Rectal smooth muscle tissue (tissue), 1 donor: ENCODE measurements at regions not wholly inside any gene's neighbourhood (a gene's known extent, or its start where the extent isn't known, plus 50 kb on each side); places are given as distances from the start of the nearest gene placed in this dataset.
"Not testable (repeated sequence)": the region's sequence is repeated elsewhere in the genome, so short reads cannot be mapped to it uniquely, and the experiment has no call there.

Experiments
- H3K27ac ChIP-seq: one replicate; pipeline ENCODE4 v1.7.0; 2013; ENCODE audit warnings: low read depth, low read length, inconsistent platforms
- H3K27me3 ChIP-seq: one replicate; pipeline ENCODE4 v1.7.0; 2013; ENCODE audit warnings: low read length; ENCODE audit not compliant: control insufficient read depth, insufficient read depth
- H3K36me3 ChIP-seq: one replicate; pipeline ENCODE4 v1.7.0; 2013; ENCODE audit warnings: low read length; ENCODE audit not compliant: control insufficient read depth, insufficient read depth
- H3K4me1 ChIP-seq: one replicate; pipeline ENCODE4 v1.7.0; 2013; ENCODE audit warnings: low read length; ENCODE audit not compliant: control insufficient read depth, insufficient read depth
- H3K4me3 ChIP-seq: one replicate; pipeline ENCODE4 v1.7.0; 2013; ENCODE audit warnings: low read length
- H3K9ac ChIP-seq: one replicate; pipeline ENCODE4 v1.7.0; 2013; ENCODE audit warnings: low read length

- Histone ChIP-seq H3K9ac (no peak overlapping the region), H3K4me1 (no peaks in the 10 kb centered on the region), H3K27ac (no peak overlapping the region), H3K27me3 (no peaks in the 10 kb centered on the region), H3K36me3 (no peaks in the 10 kb centered on the region), H3K4me3 (no peak overlapping the region)
Observed at GRCh38 chr3:20563251-20563650, 377.2 kb upstream of the SGO1 start.

GRCh38 chr3:20561166-20561565, 375.2 kb upstream of the SGO1 start:
- no peak overlapping the region for H3K9ac ChIP-seq
- H3K27me3 ChIP-seq, result no peaks in the 10 kb centered on the region
- no peaks in the 10 kb centered on the region for H3K36me3 ChIP-seq
- H3K4me1 ChIP-seq, result no peaks in the 10 kb centered on the region
- H3K27ac ChIP-seq, result no peak overlapping the region
- no peak overlapping the region for H3K4me3 ChIP-seq

GRCh38 chr3:20560446-20560845, 374.4 kb upstream of the SGO1 start:
- H3K36me3 ChIP-seq, H3K4me3 ChIP-seq, H3K27me3 ChIP-seq, H3K27ac ChIP-seq, H3K4me1 ChIP-seq, H3K9ac ChIP-seq: not testable (repeated sequence)

GRCh38 chr3:20558161-20558560, 372.2 kb upstream of the SGO1 start:
- Histone ChIP-seq H3K4me3 (no peak overlapping the region), H3K4me1 (no peaks in the 10 kb centered on the region), H3K36me3 (no peaks in the 10 kb centered on the region), H3K27ac (no peak overlapping the region), H3K27me3 (no peaks in the 10 kb centered on the region), H3K9ac (no peak overlapping the region)

- Histone ChIP-seq H3K36me3 (no peaks in the 10 kb centered on the region), H3K9ac (no peak overlapping the region), H3K27ac (no peak overlapping the region), H3K4me1 (no peaks in the 10 kb centered on the region), H3K4me3 (no peak overlapping the region), H3K27me3 (no peaks in the 10 kb centered on the region)
Observed at GRCh38 chr3:20556661-20557060, 370.7 kb upstream of the SGO1 start.

- Histone ChIP-seq H3K27me3 (no peaks in the 10 kb centered on the region), H3K4me1 (no peaks in the 10 kb centered on the region), H3K9ac (no peak overlapping the region), H3K4me3 (no peak overlapping the region), H3K27ac (no peak overlapping the region), H3K36me3 (no peaks in the 10 kb centered on the region)
Observed at GRCh38 chr3:20552605-20553275, 366.7 kb upstream of the SGO1 start.

- H3K27me3 ChIP-seq, H3K9ac ChIP-seq, H3K36me3 ChIP-seq, H3K4me1 ChIP-seq, H3K27ac ChIP-seq, H3K4me3 ChIP-seq: not testable (repeated sequence)
Observed at GRCh38 chr3:20547361-20548269, 361.6 kb upstream of the SGO1 start.

GRCh38 chr3:20546636-20547035, 360.6 kb upstream of the SGO1 start:
- Histone ChIP-seq H3K27me3 (no peaks in the 10 kb centered on the region), H3K27ac (no peak overlapping the region), H3K4me3 (no peak overlapping the region), H3K4me1 (no peaks in the 10 kb centered on the region), H3K36me3 (no peaks in the 10 kb centered on the region), H3K9ac (no peak overlapping the region)

GRCh38 chr3:20543535-20544226, 357.7 kb upstream of the SGO1 start:
- Histone ChIP-seq H3K4me1 (no peaks in the 10 kb centered on the region), H3K4me3 (no peak overlapping the region), H3K36me3 (no peaks in the 10 kb centered on the region), H3K9ac (no peak overlapping the region), H3K27me3 (no peaks in the 10 kb centered on the region), H3K27ac (no peak overlapping the region)

- Histone ChIP-seq H3K4me1 (no peaks in the 10 kb centered on the region), H3K27me3 (no peaks in the 10 kb centered on the region), H3K27ac (no peak overlapping the region), H3K4me3 (no peak overlapping the region), H3K9ac (no peak overlapping the region), H3K36me3 (no peaks in the 10 kb centered on the region)
Observed at GRCh38 chr3:20540066-20540465, 354.1 kb upstream of the SGO1 start.

- H3K27me3 ChIP-seq, result no peaks in the 10 kb centered on the region
- H3K9ac ChIP-seq, result no peak overlapping the region
- H3K4me1 ChIP-seq, result no peaks in the 10 kb centered on the region
- H3K27ac ChIP-seq, result no peak overlapping the region
- H3K36me3 ChIP-seq, result no peaks in the 10 kb centered on the region
- no peak overlapping the region for H3K4me3 ChIP-seq
Observed at GRCh38 chr3:20539666-20540065, 353.7 kb upstream of the SGO1 start.

GRCh38 chr3:20537234-20537633, 351.2 kb upstream of the SGO1 start:
- Histone ChIP-seq H3K27ac (no peak overlapping the region), H3K27me3 (no peaks in the 10 kb centered on the region), H3K9ac (no peak overlapping the region), H3K4me3 (no peak overlapping the region), H3K4me1 (no peaks in the 10 kb centered on the region), H3K36me3 (no peaks in the 10 kb centered on the region)
